AG04449 (cell line): ENCODE measurements at regions not wholly inside any gene's neighbourhood (a gene's known extent, or its start where the extent isn't known, plus 50 kb on each side); places are given as distances from the start of the nearest gene placed in this dataset.

Experiments used
- CTCF ChIA-PET: fragments of 350-600 bp; formaldehyde crosslinking; extraction: SDS; loops from one replicate; lab custom pipeline; 2021; ENCODE audit warnings: antibody characterized with exemption; lab: Yijun Ruan, JAX
- POLR2A ChIA-PET: fragments of 400-600, 350-600 bp; formaldehyde crosslinking; extraction: SDS; loops from one replicate; lab custom pipeline; 2020; ENCODE audit warnings: antibody characterized with exemption, inconsistent platforms; lab: Yijun Ruan, JAX
- DNase-seq: peaks from one replicate; pipeline ENCODE4 v3.0.0-alpha.2; 2010; ENCODE audit warnings: low read depth, low spot score
- H3K4me3 ChIP-seq: 2 replicates; pipeline ENCODE4 v1.5.1; 2011; ENCODE audit warnings: low read depth, mild to moderate bottlenecking, control low read depth, low read length
- CTCF ChIP-seq: IDR thresholded peaks from one replicate; pipeline ENCODE4 v1.5.1; 2011; ENCODE audit warnings: mild to moderate bottlenecking, moderate library complexity, low read length, control low read depth, inconsistent platforms; ENCODE audit not compliant: insufficient read depth; ENCODE audit errors: missing control alignments

- H3K4me3 ChIP-seq, result no peak overlapping the region
- CTCF ChIA-PET, result no interaction called here
- TF ChIP-seq CTCF, result no peak
- DNase-seq, result no peak
- POLR2A ChIA-PET, result no interaction called here
Observed at GRCh38 chr4:11609751-11610150, 181.1 kb upstream of the HS3ST1 start.

- no peak for TF ChIP-seq CTCF
- POLR2A ChIA-PET, result no interaction called here
- H3K4me3 ChIP-seq, result no peak overlapping the region
- CTCF ChIA-PET, result no interaction called here
- no peak for DNase-seq
Observed at GRCh38 chr4:11608992-11609391, 180.3 kb upstream of the HS3ST1 start.

- POLR2A ChIA-PET, result no interaction called here
- no peak overlapping the region for H3K4me3 ChIP-seq
- no peak for TF ChIP-seq CTCF
- DNase-seq, result no peak
- CTCF ChIA-PET, result no interaction called here
Observed at GRCh38 chr4:11606078-11606477, 177.4 kb upstream of the HS3ST1 start.

GRCh38 chr4:11605597-11605996 lies 176.9 kb upstream of the HS3ST1 start:
- ChIA-PET POLR2A (no interaction called here), CTCF (no interaction called here)

GRCh38 chr4:11604821-11605220 lies 176.1 kb upstream of the HS3ST1 start:
- no peak overlapping the region for H3K4me3 ChIP-seq
- ChIA-PET CTCF (no interaction called here), POLR2A (no interaction called here)
- no peak for TF ChIP-seq CTCF
- no peak for DNase-seq

More at GRCh38 chr4:11605597-11605996, 176.9 kb upstream of the HS3ST1 start:
- TF ChIP-seq CTCF, result no peak
- no peak overlapping the region for H3K4me3 ChIP-seq
- DNase-seq, result no peak

- POLR2A ChIA-PET, result no interaction called here
- CTCF ChIA-PET, result no interaction called here
- no peak for TF ChIP-seq CTCF
- no peak overlapping the region for H3K4me3 ChIP-seq
- DNase-seq, result no peak
Observed at GRCh38 chr4:11603591-11604194, 175.0 kb upstream of the HS3ST1 start.
